Stomach (tissue), 4 donors: ENCODE measurements at regions not wholly inside any gene's neighbourhood (a gene's known extent, or its start where the extent isn't known, plus 50 kb on each side); places are given as distances from the start of the nearest gene placed in this dataset.

Experiments
- EP300 ChIP-seq: sonication (generic); formaldehyde crosslinking; IDR thresholded peaks from one replicate; pipeline ENCODE4 v1.6.1; 2017; ENCODE audit warnings: antibody characterized with exemption
- POLR2A ChIP-seq, 4 donors: fragments of 450-650 bp; IDR thresholded peaks; one replicate each; pipeline ENCODE4 v1.6.1; 2016; ENCODE audit warnings: antibody characterized with exemption in 4 of 4, control low read depth in 2 of 4, mild to moderate bottlenecking in 1 of 4, moderate library complexity in 1 of 4
- POLR2AphosphoS5 ChIP-seq, 3 donors: sonication (generic); formaldehyde crosslinking; IDR thresholded peaks; one replicate each; pipeline ENCODE4 v1.6.1; 2016; ENCODE audit warnings: antibody characterized with exemption in 3 of 3
- TF ChIP-seq, protein P1 (sequence below), 7 experiments: fragments of 450-650 bp in 4 of 7; fragments of 200-600 bp in 3 of 7; sonication (generic) in 3 of 7; IDR thresholded peaks; one replicate each; pipeline ENCODE4 v1.5.1; 2016 to 2019; ENCODE audit warnings: antibody characterized with exemption in 7 of 7, control low read depth in 2 of 7, mild to moderate bottlenecking in 1 of 7

DNA sequence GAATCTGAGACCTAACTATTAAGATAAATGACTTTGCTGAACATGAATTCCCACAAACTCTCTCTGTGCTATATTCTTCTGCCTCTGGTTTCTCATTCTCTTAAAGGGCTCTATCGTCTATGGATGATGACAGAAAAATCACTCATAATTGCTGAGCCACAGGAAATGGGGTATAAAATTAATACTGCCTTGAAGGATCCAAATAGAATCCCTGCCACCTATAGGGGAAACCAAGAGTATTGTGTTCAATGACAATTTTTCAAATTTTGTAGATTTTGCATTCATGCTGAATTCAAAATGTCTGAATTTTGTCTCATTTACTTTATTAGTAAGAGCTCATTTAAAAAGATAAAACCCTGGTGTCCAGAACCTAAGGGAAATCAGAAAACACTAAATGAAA, 235.8 kb downstream of the RBM43 start:
- TF ChIP-seq, protein P1, sequence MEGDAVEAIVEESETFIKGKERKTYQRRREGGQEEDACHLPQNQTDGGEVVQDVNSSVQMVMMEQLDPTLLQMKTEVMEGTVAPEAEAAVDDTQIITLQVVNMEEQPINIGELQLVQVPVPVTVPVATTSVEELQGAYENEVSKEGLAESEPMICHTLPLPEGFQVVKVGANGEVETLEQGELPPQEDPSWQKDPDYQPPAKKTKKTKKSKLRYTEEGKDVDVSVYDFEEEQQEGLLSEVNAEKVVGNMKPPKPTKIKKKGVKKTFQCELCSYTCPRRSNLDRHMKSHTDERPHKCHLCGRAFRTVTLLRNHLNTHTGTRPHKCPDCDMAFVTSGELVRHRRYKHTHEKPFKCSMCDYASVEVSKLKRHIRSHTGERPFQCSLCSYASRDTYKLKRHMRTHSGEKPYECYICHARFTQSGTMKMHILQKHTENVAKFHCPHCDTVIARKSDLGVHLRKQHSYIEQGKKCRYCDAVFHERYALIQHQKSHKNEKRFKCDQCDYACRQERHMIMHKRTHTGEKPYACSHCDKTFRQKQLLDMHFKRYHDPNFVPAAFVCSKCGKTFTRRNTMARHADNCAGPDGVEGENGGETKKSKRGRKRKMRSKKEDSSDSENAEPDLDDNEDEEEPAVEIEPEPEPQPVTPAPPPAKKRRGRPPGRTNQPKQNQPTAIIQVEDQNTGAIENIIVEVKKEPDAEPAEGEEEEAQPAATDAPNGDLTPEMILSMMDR (IDR thresholded peaks at IDR 0.05) = no peak
- TF ChIP-seq EP300 (no peak), POLR2AphosphoS5 (IDR thresholded peaks at IDR 0.05) (no peak), POLR2A (IDR thresholded peaks at IDR 0.05) (no peak)
